Hematopoietic multipotent progenitor cell (in vitro differentiated cells): ENCODE measurements at regions not wholly inside any gene's neighbourhood (a gene's known extent, or its start where the extent isn't known, plus 50 kb on each side); places are given as distances from the start of the nearest gene placed in this dataset.
"Not testable (repeated sequence)": the region's sequence is repeated elsewhere in the genome, so short reads cannot be mapped to it uniquely, and the experiment has no call there.

Experiments used
- DNase-seq, 3 donors: peaks; one replicate each; pipeline ENCODE4 v3.0.0-alpha.2; 2011 to 2015; ENCODE audit warnings: low read depth in 2 of 3, low spot score in 2 of 3

GRCh38 chr5:51802551-51803184 lies 419.4 kb downstream of the ISL1 start:
- no peak for DNase-seq

DNA sequence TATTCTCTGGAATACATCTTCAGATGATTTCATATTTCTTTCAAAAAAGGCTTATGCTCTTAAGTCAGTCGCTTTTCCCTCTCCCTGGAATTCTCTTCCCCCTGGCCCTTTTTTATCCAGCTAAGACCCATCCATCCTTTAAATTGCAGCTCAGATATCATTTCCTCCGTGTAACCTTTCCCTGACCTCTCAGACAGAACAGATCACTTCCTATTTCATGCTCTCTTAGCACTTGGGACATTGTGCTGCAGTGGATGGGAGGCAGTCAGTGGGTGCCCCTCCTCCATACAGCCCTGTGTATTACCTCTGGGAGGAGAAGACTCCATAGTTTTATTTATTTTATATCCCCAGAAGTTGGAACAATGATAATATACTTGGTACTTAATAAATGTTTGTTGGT lies 423.4 kb downstream of the ISL1 start:
- DNase-seq: no peak

DNA sequence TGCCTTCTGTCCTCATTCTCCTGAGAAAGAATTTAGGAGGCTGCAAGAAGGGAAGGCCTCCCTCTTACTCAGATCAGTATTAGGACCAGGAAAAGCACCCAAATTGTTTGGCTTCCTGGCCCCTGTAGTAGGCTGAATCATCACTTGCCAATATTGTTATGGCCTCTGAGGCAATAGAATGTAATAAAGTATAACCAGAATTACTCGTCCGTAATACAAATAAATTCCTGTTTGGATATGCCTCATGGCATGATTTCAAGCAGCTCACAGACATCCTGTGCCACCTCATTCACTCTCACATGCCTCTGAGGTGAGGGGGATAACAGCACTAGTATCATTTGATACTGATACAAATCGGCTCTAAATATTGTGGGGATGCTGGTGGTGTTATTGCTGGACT lies 427.3 kb downstream of the ISL1 start:
- no peak for DNase-seq

DNA sequence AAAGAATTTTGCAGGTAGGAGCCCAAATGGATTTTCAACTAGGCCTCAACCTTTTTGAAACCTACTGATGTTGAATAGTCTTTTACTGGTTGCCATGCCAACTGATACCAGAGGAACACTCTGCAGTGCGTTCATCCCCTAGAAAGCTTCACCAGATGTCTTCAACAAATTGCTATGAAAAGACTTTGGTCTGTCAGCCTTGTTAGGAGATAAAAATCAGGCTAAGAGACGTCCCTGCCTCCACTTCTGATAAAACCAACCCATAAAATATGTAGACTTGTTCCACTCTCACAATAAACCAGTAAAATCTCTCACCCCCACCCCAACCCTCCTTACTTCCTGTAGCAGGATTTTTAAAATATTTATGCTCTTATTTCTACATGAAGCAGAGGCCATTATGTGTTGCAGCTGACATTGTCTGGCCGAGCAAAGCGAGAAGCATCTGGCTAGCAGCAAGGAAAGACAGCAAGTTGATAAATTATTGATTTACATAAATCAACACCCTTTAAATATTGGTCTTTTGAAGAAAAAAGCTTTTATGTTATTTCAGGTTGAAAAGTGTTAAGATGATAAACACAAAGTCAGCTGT lies 428.7 kb downstream of the ISL1 start:
- no peak for DNase-seq

- DNase-seq: not testable (repeated sequence)
Observed at GRCh38 chr5:51814817-51815216, 431.6 kb downstream of the ISL1 start.

- DNase-seq: no peak
Observed at GRCh38 chr5:51816427-51816826, 433.2 kb downstream of the ISL1 start.

GRCh38 chr5:51821697-51822096 lies 438.4 kb downstream of the ISL1 start:
- no peak for DNase-seq

DNA sequence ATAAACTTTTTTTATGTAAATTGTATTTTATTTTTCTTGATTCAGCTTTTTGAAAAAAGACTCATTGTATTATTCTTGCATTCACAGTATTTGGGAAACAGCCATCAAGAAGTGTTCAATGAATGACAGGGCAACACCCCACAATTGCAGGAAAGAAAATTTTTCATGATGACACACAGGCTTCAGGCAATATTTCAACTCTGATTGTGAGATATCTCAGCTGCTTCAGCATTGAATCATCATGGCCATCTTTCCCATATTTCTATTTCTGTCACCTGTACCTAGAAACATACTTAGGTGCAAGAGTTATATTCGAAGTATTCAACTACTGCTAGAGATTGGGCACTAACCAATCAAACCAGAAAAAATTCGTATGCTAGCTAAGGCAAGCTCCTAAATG lies 446.0 kb downstream of the ISL1 start:
- no peak for DNase-seq

DNA sequence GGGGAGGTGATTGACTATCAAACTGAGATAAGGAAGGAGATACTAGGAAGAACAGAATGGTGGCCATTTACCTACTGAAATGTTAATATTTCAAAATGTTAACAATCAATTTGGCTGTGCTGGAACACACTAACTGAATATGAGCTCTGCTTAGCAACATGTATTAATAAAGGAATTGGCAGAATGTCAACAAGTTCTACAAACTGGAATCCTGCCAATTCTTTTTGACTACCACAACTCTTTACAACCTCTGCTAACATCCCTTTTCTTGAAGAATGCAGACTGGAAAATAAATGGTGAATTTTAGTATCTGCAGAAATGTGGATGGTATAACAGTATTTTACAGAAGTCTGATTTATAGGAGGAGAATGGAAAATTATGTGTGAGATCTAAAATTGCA lies 446.4 kb downstream of the ISL1 start:
- no peak for DNase-seq

DNA sequence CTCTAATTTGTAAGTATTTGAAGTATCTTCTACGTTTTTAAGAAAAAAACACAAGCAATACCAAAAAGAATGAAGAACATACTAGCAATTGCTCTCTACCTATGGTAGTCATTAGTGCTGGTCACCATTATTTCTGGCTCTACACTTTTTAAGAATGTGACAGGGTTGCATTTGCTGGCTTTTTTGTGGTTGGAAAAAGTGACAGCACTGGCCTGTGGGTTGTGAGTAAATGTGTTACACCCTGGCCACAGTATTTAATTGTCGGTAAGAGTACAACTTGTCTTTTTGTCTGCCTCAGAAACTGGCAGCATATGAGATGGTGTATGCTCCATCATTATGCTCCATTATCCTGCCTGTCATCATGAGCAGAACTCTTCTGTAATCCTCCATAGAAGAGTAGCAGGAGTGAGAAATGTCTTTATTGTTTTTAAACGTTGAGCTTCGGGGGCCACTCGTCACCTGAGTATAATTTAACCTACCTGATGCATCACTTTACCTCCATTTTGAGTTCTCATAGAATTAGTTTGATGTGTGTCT lies 449.8 kb downstream of the ISL1 start:
- DNase-seq: no peak

- DNase-seq: no peak
Observed at GRCh38 chr5:51838459-51838858, 455.2 kb downstream of the ISL1 start.

DNA sequence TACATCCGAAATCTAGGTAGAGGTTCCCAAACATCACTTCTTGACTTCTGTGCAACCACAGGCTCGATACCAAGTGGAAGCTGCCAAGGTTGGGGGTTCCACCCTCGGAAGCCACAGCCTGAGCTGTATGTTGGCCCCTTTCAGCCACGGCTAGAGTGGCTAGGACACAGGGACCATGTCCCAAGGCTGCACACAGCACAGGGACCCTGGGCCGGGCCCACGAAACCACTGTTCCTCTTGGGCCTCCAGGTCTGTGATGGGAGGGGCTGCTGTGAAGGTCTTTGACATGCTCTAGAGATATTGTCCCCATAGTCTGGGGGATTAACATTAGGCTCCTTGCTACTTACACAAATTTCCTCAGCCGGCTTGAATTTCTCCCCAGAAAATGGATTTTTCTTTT lies 460.6 kb downstream of the ISL1 start:
- no peak for DNase-seq

DNA sequence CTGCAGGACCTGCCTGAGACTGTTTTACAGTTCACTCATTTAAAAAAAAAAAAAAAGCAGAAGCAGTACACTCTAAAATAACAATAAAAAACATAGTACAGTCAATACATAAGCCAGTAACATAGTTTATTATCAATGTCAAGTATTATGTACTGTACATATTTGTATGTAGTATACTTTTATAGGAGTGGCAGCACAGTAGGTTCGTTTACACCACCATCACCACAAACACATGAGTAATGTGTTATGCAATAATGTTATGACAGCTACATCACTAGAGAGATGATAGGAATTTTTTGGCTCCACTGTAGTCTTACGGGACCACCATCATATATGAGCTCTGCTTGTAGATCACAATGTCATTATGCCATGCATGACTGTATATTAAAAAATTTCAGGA lies 462.8 kb downstream of the ISL1 start:
- no peak for DNase-seq

DNA sequence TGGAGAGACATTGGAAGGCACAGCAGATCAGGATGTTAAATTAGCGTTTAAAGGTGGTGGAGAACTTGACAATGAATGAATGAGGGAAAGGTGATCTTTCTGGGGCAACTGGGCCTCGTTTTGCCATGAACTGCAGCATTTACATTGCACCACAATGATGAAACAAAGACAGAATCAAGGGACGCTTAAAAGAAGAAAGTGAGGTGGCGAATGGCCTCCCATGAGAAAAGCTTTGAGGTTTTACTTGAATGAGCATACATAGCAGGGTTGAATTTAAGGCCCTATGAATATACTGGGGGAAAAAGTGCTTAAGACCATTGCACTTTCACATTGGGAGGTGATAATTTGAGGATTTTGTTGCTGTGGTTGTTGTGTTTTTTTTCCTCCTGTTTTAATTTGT lies 476.4 kb downstream of the ISL1 start:
- DNase-seq: no peak

DNA sequence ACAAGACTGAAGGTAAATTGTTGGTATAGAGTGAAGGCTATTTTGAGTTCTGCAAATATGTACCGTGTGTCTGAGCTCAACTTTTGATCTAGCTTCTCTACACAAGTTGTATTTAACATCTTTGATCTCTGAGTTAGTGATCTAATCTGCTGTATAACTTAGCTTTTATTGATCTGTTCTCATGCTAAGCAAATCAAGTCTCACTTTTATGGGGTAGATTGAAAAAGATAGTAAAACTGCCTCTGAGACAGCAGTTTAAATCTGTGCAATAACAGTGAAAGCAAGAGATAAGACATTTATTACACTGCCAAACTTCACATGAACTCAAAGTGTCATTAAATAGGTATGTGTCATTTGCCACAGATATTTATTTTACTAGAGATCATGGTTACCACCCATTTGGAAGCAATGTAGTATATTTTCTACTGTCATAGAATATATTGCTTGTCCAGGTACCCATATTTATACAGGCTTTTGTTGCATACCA lies 477.3 kb downstream of the ISL1 start:
- no peak for DNase-seq

DNA sequence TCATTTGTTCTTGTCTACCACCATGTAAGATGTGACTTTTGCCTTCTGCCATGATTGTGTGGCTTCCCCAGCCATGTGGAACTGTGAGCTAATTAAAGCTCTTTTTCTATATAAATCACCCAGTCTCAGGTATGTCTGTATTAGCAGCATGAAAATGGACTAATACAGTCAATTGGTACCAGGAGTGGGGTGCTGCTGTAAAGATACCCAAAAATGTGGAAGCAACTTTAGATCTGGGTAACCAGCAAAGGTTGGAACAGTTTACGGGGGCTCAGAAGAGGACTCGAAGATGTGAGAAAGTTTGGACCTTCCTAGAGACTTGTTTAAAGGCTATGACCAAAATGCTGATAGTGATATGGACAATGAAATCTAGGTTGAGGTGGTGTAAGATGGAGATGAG lies 488.9 kb downstream of the ISL1 start:
- DNase-seq: no peak

- no peak for DNase-seq
Observed at GRCh38 chr5:51881901-51882300, 498.7 kb downstream of the ISL1 start.

DNA sequence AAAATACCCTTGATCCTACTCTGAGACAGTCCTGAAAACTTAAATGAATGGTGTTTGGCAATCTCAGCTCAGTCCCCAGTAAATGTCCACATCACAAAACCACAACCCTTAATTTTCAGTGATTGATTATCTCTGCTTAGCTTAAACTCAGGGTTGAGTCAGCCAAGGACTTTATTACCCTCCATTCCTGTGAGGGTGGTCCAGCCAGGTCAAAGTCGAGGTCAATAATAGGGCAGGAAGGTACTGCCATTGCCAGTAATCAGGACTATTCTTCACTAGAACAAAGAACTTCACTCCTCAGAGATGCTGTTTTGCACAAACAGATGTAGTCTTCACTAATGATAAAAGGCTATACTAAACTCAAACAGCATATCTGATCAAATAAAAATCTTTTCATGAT lies 499.4 kb downstream of the ISL1 start:
- DNase-seq: no peak

- no peak for DNase-seq
Observed at GRCh38 chr5:51889703-51890102, 506.5 kb downstream of the ISL1 start.

DNA sequence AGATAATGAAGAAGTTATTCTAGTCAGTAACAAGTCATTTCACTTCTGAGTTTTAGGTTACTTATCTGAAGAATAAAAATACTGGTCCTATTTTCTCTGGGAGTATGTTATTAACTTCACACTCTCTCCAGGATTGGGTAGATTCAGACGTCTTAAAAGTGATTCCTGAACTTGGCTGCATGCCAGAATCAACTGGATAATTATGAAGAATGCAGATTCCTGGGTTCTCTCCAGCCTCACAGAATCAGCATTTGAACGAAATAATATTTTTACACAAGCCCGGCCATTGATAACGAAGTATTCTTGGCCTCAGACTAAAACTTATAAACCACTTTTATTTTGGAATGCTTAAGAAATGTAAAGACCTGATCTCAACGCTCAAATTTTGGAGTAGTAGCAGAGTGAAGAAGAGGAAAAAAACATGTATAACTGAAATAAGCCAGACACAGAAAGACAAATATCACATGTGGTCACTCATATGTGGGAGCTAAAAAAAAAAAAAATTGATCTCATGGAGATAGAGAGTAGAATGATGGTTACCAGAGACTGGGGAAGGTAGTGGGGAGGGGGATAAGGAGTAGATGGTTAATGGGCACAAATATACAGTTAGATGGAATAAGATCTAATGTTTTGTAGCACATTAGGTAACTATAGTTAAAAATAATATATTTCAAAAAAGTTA lies 507.3 kb downstream of the ISL1 start:
- DNase-seq: no peak

DNA sequence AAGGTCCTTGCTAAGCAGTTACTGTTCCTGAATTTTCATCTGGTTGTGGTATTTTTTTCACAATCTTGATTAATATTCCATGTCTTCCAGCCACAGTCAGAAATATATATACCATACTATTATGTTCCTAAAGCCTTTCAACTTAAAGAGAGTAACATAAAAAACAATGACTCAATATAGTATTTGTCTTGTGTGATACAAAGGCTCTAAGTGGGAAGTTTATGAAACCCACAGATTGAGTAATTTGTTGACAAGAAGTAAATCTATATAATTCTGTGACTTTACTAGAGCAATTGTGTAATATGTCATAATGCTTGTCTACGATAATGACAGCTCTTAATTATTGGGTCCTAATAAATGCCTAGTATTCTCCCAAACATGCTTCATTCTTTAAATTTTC lies 509.4 kb downstream of the ISL1 start:
- no peak for DNase-seq

DNA sequence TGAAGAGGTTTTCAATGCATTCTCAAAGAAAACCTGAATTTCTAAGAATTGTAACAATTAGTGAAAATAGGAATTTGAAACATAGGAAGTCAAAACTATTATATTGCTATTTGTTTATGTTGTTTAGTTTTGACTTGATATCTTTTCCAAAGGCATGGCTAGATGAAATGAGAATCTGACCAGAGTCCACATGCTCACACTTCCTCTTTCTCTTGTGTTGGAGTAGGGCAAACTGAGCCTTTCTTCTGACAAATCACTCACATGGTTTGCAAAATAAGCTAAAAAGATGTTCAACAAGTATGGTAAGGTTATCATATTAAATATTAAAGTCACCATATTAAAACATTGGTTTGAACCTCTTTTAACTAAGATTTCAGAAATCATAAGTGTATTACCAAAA lies 512.6 kb downstream of the ISL1 start:
- no peak for DNase-seq
